ENCODE measurements at regions not wholly inside any gene's neighbourhood (a gene's known extent, or its start where the extent isn't known, plus 50 kb on each side); places are given as distances from the start of the nearest gene placed in this dataset.
A peak's percentile ranks its signal among the peaks of the same experiment; 100 is the strongest.

DNA sequence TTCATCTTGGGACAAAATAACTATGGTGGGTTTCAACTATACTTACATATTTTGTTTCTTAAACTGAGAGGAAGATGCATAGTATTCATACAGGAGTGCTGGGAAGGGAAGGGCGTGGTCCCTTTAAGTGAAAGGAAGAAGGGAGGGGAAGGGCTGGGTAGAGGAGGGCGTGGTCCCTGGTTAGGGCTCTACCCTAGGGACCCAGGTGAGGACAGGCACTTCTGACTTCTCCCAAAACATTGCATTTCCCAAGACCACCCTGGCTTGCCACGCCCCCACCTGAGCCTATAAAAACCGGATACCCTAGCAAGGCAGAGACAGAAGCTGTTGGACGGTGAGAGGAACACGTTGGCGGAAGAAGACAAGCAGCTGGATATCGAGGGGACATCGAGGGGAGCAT lies 157.6 kb upstream of the PLXNA4 start:
- DNase-seq (ENCODE audit: low spot score): no peak

DNA sequence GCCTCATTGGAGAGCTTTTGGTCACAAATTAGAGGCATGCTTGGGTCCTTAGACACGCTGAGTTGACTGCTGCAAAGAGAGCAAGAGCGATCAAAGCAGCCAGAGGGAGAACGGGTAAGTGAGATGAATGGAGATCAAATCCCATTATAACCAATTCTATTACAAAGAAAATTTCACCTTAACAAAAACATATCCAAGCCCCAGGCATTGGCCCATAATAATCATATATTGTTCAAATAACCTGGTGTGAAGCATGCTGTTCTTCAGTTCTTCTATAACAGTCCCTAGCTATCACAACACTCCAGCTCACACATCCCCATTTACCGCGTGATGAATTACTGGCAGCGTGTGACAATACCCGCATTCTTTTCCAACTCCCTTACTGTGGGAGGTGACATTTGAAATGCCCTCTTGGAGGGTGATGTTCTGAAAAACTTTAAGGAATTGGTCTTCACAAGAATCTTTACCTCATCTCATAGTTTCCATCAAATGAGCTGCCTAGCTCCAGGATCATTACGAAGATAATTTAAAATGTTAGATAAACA lies 156.1 kb upstream of the PLXNA4 start:
- no peak for DNase-seq (ENCODE audit: low spot score)

DNA sequence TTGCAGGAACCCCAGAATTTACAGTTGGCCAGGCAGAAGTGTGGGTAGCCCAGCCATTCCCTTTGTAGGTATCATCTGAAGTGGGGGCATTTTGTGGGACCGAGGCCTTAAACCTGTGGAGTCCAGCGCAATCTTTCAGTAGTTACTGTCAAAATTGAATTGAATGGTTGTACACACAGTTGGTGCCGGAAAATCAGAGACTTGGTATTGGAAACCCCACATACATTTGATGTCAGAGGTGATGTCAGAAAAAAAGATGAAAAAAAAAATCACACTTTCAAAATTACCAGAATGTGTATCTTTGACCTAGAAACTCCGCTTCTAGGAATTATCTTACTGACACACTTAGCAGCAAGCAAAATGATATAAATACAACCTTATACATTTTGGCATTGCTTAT lies 153.8 kb upstream of the PLXNA4 start:
- DNase-seq (ENCODE audit: low spot score): no peak

DNA sequence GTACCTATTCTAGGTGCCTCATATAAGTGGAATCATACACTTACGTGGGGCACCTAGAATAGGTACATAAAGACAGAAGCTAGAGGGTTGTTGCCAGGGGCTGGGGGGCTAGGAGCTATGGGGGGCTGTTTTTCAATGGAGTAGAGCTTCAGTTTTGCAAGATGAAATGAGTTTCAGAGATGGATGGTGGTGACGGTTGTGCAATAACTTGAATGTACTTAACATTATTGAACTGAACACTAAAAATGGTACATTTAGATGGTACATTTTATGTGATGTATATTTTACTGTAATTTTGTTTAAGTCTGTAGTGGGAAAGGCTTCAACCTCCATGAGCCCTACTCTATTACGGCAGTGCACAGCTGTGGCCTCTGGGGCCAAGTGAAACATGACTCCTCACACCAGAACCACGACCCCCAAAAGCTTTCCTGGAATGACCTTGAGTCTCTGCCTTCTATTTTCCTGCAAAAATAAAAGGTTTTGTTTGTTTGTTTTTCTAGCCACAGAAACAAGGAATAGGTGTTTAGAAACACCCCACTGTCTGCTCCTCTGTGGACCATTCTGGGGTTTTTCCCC lies 147.3 kb upstream of the PLXNA4 start:
- DNase-seq (ENCODE audit: low spot score): no peak

DNA sequence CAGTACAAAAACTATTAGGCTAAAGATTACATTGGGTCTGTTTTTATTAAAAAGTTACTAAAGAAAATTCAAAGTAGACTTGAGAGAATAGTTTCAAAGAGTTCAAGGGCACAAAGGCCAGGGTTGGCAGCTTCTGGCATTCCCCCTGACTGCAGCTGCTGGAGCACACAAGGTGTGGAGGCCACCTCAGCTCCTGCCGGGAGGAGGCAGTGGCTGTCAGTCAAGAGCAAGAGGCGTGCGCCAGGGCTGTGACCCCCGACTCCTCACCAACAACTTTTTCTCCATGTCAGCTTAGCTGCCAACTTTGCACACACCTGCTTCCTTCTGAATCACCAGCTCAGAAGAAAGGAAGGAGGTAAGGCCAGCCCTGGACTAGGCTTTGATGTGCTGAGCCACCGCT lies 144.6 kb upstream of the PLXNA4 start:
- DNase-seq (ENCODE audit: low spot score): no peak

DNA sequence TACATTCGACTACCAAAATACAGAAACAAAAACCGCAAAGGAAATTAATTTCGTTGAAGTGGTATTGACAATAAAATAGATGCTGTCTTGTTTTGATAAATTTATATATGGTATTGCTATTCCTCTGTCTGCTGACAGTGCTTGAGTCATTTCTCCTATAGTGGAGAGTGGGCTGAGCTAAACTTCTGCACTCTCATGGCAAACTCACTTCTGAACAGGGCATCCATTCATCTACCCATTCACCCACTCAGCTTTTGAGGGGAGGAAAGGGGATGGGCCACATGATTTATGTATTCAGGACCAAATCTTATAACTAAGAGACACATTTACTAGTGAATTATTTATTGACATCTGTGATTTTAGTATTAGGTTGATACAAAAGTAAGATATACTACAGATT lies 137.6 kb upstream of the PLXNA4 start:
- no peak for DNase-seq (ENCODE audit: low spot score)

DNA sequence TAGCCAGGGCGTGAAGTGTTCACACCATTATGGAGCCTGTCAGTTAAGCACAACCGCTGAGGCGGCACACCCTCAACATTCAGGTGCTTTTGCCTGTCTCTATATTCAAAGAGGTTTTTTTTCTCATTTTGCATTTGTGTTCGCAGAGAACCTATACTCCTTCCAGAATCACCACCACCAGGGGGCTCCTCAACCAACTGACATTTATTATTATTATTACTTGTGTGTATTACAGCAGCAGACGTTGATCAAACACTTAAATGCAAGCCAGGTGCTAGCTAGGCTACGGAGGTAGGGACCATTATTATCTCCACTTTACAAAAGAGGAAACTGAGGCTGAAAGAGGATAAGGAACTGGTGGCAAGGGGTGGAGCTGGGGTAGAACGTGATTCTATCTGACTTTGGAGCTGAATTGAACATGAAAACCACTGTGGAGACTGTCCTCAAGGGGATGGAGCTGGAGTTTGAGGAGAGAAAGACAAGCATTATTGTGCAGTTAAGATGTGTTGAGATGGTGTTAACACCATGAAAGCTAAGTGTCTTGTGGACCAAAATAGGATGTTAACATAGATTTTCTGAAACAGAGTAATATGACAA lies 133.8 kb upstream of the PLXNA4 start:
- peak; percentile 27 for DNase-seq (ENCODE audit: low spot score)

DNA sequence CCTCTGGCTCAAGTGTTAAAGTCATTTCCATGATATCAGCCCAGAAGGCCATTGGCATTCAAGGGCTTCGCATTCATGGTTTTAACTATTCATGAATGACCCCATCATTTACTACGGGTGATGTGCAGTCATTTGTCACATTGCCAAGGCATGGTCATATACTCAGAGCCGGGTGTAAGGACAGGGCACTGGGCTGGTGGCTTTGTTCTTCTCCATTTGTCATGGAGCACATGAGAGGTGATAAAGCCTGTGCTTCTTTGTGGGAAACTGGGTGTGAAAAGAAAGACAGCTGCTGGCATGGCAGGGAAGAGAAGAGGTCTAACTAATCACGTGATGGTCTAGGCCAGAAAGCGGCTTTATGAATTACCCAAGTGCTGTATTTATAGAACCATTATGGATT lies 132.2 kb upstream of the PLXNA4 start:
- DNase-seq (ENCODE audit: low spot score): no peak

DNA sequence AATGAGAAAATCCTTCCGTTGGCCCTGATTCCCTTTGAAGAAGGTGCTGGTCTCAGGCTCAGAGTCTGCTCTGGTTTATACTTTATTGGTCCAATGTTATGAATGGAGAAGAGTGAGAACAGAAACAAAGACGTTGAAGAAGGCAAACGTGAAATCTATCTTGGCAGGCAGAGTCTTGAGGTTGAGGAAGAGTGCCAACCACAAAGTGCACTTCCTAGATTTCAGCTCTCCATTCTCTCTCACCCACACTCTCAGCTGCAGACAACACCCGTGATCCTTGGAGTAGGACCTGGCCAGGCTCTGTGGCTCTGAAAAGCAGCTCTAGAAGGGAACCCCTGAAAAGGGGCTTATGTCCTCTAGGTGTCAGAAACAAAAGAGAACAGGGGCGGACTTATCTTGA lies 128.9 kb upstream of the PLXNA4 start:
- DNase-seq (ENCODE audit: low spot score): no peak

DNA sequence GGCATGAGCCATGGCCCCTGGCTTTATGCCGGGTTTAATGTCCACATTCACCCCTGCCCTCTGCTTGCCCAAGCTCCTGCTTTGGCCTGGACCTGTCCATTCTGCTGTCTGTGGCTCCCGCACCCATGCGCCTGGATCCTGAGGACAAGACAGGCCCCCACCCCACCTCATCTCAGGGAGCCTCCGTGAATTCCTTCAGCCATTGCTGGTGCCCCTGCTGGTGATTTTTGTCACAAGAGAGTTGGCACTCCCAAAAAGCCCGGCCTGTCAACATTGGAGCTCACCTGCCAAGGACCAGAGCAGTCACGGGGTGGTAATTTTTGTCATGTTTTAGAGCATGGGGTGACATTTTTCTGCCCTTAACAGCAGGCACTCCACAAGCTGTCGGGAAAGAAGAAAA lies 127.5 kb upstream of the PLXNA4 start:
- no peak for DNase-seq (ENCODE audit: low spot score)

DNA sequence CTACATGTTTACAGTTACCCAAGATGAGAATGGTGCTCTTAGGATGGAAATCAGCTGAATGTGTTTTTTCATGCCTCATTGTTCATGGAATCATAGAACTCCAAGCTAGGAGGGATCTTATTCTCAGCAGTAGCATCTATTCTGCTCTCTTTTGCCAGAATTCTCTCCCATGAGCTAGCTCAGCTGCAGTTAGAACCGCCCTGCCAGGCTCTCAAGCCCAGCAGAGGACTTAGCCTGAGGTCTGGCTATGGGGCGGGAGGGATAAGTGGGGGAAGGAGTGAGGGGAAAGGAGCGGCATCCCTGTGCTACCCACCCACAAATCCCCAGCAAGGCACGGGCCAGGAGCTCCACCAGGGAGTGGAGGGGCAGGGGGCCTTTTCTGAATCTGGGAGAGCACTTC lies 120.7 kb upstream of the PLXNA4 start:
- no peak for DNase-seq (ENCODE audit: low spot score)

DNA sequence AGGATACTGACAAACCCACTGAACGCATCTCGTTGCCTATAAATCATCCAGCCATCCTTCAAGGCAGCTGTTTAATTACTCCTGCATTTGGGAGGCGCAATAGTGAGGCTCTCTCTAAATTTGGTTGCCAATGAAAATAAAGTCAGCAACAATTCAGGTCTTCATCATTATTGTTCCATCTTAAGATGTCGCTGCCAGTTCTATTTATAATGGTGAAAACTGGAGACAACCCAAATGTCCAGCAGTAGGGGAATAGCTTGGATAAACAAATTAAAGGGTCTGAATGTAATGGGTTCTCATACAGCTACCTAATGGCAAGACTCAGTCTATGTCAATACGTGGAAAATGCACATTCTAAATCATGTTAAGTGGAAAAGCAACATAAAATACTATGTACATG lies 120.1 kb upstream of the PLXNA4 start:
- DNase-seq (ENCODE audit: low spot score): no peak

DNA sequence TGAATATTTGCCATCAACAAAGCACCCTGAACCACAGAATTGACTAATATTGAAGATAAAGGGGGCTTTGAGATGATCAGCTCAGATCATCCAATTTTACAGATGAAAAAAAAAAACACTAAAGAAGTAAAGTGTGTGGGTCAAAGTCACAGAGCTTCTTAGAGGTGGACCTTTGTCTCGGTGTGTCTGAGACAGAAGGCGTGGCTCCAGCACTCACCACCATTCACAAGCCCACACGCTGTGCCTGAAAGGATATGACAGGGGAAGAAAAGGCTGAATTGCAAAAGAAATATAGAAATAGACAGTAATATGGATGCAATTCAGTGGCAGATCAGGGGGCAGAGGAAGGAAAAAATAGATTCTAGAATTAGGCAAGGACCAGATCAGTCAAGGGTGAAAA lies 114.9 kb upstream of the PLXNA4 start:
- DNase-seq (ENCODE audit: low spot score): no peak

DNA sequence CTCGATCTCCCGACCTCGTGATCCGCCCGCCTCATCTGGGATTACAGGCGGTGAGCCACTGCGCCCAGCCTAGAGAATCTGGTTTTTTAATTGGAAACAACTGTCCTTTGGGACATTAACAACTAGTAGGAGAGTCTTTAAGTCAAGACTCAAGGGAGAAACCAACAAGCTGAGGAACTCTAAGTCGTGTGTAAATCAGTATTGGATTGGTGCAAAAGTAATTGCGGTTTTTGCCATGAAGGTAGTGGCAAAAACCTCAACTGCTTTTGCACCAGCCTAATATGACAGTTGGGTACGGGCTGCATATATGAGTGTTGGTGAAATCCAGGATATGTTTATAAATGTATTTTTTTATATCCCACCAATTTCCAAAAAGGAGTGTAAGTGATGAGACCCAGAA lies 113.9 kb upstream of the PLXNA4 start:
- no peak for DNase-seq (ENCODE audit: low spot score)

DNA sequence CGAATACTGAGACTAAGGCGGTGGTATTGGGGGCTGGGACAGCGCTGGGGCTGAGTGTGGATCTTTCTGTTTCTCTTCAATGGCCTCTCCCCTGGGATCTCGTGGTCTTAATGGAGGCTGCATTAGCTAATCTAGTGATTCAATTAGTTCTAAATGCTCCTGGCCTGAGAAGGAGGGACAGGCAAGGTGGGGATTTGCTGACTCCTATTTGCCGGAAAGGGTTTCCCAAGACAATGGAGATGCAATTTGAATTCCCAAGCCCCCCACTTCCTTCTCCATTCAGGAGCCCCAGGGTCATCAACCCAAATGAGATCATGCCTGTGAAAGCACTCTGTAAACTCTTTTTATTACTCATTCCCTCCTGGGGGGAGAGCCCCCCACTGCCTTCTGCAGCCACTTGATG lies 111.7 kb upstream of the PLXNA4 start:
- no peak for DNase-seq (ENCODE audit: low spot score)

DNA sequence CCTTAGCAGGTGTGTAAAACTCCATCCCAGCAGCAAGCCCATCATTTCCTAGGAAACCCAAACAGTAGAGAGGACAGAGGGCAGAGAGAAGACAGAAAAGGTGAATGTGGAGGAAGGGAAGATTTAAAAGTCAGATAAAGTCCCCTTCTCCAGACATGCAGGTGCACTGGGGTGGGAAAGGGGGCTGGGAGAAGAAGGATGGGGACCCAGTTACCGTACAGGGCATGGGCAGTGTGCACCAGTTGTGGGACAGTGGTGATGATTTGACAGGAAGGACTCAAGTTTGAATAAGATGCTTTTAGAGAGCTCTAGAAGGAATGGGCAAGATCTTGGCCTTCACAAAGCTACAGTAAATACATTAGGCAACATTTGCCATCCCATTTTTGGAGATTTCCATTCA lies 110.7 kb upstream of the PLXNA4 start:
- DNase-seq (ENCODE audit: low spot score): no peak

DNA sequence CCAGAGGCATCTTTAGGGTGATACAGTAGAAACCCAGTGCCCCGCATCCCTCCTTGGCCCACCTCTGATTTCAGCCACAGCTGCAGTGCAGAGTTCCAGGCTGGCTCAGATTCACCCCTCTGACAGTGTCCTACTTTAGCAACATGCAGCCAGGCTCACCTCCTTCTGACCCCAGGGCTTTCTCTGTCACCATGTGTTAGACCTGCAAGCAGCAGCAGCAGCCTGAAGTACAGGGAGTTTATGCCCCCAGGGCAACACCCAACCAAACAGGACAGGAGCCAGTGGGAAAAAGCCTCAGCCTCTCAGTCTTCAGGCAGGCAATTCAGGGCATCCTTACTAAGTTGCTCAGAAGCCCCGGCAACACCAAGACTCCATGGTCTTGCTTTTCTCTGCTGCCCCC lies 109.0 kb upstream of the PLXNA4 start:
- DNase-seq (ENCODE audit: low spot score): no peak

DNA sequence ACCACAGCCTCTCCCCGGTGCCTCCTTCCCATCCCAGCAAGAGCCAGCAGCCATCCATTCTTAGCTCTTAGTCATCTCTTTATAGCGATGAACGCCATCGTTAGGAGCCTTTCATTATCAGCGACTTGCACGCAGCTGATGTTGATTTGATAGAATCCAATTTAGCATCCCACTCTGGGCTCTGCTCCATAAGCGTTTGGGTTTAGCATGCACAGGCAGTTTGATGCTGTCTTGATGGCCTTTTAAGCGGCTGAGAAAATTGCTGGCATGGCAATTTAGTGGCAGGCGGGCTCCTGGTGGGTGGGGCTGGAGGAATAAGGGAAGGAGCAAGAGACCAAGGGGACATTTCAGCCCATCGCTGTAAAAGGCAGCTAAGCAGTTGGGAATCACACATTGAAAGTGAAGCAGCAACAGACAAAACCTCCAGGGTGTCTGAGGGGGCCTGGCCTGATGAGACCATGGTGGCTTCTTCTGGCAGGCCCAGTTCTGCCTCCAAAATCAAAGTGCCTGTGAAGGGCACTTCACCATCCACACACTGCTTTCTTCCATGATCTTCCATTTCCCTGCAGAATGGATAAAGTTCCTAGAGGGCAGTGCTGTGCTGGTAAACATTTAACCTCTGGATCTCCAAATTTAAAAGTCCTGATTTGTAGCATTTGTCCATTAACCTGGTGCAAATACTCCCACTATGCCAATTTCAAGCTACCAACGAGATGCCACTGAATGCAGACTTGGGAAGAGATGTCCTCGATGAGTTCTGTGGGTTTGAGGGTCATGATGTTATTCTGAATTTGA lies 107.8 kb upstream of the PLXNA4 start:
- DNase-seq (ENCODE audit: low spot score): no peak

DNA sequence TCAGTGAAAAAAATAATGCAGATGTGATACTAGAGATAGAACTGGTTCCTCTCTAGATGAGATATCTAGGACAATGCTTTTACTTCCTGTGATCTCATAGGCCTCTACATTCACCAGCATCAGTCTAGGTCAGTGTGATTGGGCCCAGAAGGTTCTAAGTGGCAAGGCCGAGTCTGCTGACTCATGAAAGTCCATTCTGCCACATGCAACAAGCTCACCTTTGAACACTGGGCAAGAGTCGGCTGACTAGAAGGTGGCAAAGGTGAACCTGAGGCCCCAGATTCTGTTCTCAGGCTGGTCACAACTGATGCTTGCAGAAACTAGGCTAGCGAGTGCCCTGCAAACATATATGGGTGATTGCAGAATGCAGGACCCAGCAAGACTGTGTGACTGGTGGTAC lies 105.7 kb upstream of the PLXNA4 start:
- DNase-seq (ENCODE audit: low spot score): no peak

DNA sequence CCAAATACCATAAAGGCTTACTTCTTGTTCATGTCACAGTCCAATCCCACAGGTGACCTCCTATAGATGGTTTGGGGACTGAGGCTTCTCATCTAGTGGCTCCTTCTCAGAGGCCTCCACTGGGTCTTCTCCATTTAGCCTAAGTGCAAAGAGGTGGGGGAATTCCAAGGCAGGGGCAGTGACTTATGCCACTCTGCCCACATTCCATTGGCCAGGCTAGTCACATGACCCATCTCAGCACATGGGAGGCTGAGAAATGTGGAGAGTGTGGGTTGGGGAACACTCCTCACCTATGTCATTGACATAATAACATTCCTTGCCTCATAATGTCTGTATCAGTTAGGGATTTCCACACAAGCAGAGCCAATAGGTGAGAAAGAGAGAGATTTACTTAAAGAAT lies 104.3 kb upstream of the PLXNA4 start:
- no peak for DNase-seq (ENCODE audit: low spot score)

DNA sequence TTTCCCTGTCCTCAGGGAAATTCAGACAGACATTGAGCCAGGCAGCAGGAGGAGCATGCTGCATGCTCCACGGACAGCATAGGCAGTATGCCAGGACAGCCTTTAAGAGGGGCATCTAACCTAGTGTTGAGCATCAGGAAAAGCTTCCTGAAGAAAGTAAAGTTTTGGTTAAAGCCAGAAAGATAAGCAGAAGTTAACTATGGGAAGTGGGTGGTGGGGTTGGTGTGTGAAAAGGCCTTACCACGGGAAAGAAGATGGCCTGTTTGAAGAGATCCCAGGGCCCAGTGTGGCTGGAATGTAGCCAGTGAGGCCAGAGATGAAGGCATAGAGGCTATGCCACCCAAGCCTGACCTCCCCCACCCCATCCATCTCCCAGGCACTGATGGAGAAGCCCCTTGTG lies 102.4 kb upstream of the PLXNA4 start:
- no peak for DNase-seq (ENCODE audit: low spot score)

DNA sequence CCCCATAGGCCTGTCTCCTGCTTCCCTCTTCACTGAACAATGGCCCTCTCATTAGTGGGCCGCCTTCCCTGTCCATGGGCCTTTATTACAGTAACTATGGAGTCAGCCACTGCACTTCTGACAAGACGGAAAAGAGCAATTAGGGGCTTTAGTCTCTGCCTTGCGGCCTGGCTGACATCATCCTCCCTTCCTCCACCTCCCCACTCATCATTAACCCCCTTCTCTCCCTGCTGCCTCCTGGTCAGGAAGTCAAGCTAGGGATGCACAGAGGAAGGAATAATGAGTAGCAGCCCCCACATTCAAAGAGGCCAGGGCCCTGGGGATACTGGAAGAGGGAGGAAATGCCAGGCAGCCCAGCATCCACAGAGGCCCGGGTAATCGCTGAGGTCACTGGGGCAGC lies 101.6 kb upstream of the PLXNA4 start:
- DNase-seq (ENCODE audit: low spot score): no peak

DNA sequence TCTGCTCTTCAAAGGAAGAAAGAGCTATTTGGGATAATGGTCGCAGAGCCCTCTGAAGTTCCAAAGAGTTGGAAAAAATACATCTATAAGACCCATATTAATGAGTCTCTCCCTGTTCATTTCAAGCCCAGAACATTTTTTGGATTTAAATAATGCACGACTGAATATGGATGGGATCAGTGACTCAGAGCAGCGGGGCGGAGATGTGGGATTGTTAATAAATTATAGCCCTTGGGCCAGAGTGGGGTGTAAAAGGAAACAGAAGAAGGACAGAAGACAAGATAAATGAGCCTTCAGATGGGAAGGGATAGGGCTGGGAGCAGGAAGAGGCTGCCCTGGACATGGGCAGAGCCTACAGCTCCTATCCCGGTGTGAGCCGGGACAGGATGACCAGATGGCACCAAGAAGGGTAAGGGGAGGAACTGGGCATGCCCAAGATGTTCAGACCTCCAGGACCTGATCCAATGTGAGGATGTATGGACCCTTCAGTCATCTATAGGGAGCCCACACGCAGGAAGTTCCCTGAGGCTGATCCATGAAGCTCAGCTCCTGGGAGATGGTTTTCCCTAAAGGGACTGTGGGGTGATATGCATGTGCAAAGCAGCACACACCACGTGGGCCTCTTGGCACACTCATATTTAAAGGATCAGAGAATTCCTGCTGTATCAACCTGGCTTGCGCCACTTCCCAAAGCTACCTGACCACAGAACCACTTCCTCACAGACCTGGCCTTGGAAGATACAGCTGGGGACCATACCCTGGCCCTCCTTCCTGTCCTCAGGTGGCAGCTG lies 96.1 kb upstream of the PLXNA4 start:
- DNase-seq (ENCODE audit: low spot score): no peak
